ENCODE measurements at regions not wholly inside any gene's neighbourhood (a gene's known extent, or its start where the extent isn't known, plus 50 kb on each side); places are given as distances from the start of the nearest gene placed in this dataset.
A peak's percentile ranks its signal among the peaks of the same experiment; 100 is the strongest.

DNA sequence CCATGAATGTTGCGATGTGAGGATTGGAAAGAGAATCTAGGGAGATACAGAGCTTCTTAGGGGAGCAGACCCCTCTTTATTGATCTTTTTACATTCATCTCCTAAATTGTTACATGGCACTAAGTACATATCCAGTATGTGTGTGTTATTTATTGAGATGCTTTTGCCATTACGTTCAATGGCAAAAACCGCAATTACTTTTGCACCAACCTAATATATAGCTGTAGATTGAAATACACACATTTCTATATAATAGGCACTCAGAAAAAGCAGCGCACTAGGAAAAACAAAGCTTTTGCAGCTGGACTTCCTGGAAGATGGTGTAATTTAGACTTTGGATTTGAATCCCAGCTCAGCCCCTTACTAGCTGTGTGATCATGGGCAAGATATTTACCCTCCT is 849.4 kb downstream of the SLC4A3 start:
- TF ChIP-seq CTCF (IDR thresholded peaks at IDR 0.05; ENCODE audit: control insufficient read depth, extremely low read depth, insufficient read depth) = no peak
- H3K4me3 ChIP-seq (ENCODE audit: low read depth, low read length) = no peak overlapping the region
- DNase-seq (ENCODE audit: low read depth) = no peak

DNA sequence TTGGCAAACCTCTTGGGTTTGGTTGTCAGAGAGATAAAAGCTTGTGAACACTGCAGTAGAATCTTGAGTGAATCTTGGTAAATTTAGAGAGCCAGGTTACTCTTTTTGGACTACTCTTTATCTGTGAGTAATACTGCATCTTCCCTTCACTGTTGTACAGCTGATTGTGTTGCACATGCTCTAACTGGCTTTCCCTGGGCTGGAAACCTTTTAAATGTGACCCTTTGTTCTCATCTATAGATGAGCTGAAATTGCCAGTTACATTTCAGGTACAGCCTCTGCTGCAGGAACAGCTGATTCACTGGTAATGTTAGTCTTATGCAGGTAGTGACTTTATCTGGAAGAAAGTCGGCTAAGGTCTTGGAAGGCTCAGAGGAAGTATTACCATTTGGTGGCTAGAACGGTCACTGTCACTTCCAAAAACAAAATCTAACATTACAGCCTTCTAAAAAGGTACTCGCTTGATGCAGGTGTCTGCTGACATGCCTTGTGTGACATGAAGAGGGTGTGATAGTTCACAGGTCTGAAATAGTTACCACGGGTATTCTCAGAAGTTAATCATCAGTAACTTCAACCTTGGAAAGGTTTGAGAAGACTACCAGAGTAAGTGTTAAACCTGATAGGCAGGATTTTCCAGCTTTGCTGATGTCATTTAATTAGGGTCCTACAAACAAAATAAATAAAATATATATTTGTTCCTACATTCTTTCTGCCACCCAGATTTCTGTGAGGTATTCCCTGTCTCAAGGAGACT is 851.1 kb downstream of the SLC4A3 start:
- no peak for TF ChIP-seq CTCF (IDR thresholded peaks at IDR 0.05; ENCODE audit: control insufficient read depth, extremely low read depth, insufficient read depth)
- DNase-seq (ENCODE audit: low read depth) = peak; percentile 19
- H3K4me3 ChIP-seq (ENCODE audit: low read depth, low read length) = no peak overlapping the region

DNA sequence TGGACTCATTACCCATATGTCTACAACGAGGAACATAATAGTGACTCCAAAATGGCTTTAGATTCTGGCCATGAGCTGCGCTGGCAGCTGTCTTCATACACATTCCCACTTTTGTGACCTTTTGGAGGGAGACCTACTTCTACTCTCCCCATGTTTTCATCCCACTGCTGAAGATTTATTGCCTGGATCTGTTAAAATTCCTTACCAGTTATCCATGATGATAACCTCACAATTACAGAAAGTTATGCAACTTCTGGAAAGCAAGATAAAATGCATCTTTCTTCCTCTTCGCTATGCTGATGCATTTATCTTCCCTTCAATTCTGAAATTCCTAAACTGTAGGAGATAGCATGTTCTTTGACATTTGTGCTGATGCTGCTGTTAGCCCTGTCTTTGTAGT is 855.3 kb downstream of the SLC4A3 start:
- no peak overlapping the region for H3K4me3 ChIP-seq (ENCODE audit: low read depth, low read length)
- no peak for DNase-seq (ENCODE audit: low read depth)
- no peak for TF ChIP-seq CTCF (IDR thresholded peaks at IDR 0.05; ENCODE audit: control insufficient read depth, extremely low read depth, insufficient read depth)

DNA sequence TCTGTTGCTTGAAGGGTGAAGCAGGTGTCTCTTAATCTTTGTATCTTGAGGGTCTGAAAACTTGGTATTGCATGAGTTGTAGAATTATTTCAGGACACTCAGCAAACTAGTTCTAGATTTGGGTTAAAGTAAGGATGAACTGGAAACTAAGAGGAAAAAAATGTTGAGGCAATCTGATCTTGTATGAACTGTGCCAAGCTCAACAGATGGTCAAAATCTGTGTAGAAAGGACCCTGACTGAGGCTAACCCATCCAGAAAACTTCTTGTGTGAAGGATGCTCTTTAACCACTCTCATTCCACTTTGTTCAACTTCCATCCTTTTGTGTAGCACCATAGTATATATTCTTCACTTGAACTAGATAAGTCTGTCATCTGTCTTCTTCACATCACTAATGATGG is 861.7 kb downstream of the SLC4A3 start:
- TF ChIP-seq CTCF (IDR thresholded peaks at IDR 0.05; ENCODE audit: control insufficient read depth, extremely low read depth, insufficient read depth) = no peak
- DNase-seq (ENCODE audit: low read depth) = no peak
- no peak overlapping the region for H3K4me3 ChIP-seq (ENCODE audit: low read depth, low read length)

GRCh38 chr2:220491670-220492069 is 864.2 kb downstream of the SLC4A3 start:
- no peak for DNase-seq (ENCODE audit: low read depth)
- H3K4me3 ChIP-seq (ENCODE audit: low read depth, low read length) = no peak overlapping the region
- TF ChIP-seq CTCF (IDR thresholded peaks at IDR 0.05; ENCODE audit: control insufficient read depth, extremely low read depth, insufficient read depth) = no peak

DNA sequence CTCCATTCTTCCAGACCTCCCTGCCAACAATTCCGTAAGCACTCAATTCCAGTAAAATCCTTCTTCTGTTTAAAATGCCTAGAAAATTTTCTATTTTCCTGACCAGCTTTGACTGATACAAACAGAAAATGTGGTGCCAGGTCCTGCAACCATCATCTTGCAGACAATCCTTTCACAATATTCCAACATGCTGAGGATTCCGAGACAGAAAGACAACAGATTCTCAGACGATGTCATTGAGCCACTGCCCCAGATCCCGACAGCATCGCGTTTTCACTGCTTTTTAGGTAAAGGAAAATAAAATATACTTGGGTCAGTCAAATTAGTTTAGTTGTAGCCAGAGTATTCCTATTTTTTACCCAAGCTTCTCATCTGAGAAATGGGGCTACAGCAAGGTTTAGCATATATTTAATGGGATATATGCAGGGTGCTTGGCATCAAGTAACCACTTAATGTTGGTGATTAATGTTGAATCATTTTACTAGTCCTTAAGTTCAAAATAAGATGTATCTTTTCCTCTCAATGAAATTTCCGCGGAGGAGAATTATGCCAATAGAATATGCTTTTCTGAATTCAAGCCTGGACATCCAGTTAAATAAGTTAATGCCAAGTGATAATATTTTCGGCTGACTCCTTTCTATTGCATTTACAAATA is 866.6 kb downstream of the SLC4A3 start:
- H3K4me3 ChIP-seq (ENCODE audit: low read depth, low read length) = no peak overlapping the region
- DNase-seq (ENCODE audit: low read depth) = no peak
- TF ChIP-seq CTCF (IDR thresholded peaks at IDR 0.05; ENCODE audit: control insufficient read depth, extremely low read depth, insufficient read depth) = no peak

Data from LNCaP clone FGC (cell line).